Upper lobe of left lung (tissue), 6 donors: ENCODE measurements at regions not wholly inside any gene's neighbourhood (a gene's known extent, or its start where the extent isn't known, plus 50 kb on each side); places are given as distances from the start of the nearest gene placed in this dataset.

Experiments used
- ATAC-seq, 2 donors: fragments of 200-7000 bp; cut with Tn5 transposase; one replicate each; pipeline ENCODE4 v1.9.1; 2022; ENCODE audit warnings: mild to moderate bottlenecking in 2 of 2, moderate library complexity in 2 of 2; ENCODE audit not compliant: low FRiP score in 2 of 2
- DNase-seq, 2 donors: peaks; one replicate each; pipeline ENCODE4 v3.0.0-alpha.2; 2019 to 2020
- H3K27ac ChIP-seq, 4 donors: fragments of 200-600 bp; sonication (generic); one replicate each; pipeline ENCODE4 v1.5.1; 2016 to 2019
- H3K27me3 ChIP-seq, 4 donors: fragments of 200-600 bp; sonication (generic); one replicate each; pipeline ENCODE4 v1.5.1; 2017 to 2019
- H3K36me3 ChIP-seq, 4 donors: fragments of 200-600 bp; sonication (generic); one replicate each; pipeline ENCODE4 v1.5.1; 2016 to 2019
- H3K4me1 ChIP-seq, 4 donors: fragments of 200-600 bp; sonication (generic); one replicate each; pipeline ENCODE4 v1.5.1; 2018 to 2019
- H3K4me3 ChIP-seq, 4 donors: fragments of 200-600 bp; sonication (generic); one replicate each; pipeline ENCODE4 v1.5.1; 2017 to 2019; ENCODE audit warnings: mild to moderate bottlenecking in 2 of 4, moderate library complexity in 1 of 4
- H3K9me3 ChIP-seq, 4 donors: fragments of 200-600 bp; sonication (generic); one replicate each; pipeline ENCODE4 v1.5.1; 2018 to 2019
- CTCF ChIP-seq, 6 experiments: fragments of 450-650 bp in 4 of 6; fragments of 200-600 bp in 2 of 6; sonication (generic) in 2 of 6; IDR thresholded peaks; one replicate each; pipeline ENCODE4 v1.5.1; 2016 to 2019; ENCODE audit warnings: antibody characterized with exemption in 6 of 6
- EP300 ChIP-seq, 4 donors: sonication (generic); formaldehyde crosslinking; IDR thresholded peaks; one replicate each; pipeline ENCODE4 v1.5.1; 2017; ENCODE audit warnings: antibody characterized with exemption in 4 of 4, control low read depth in 2 of 4
- POLR2A ChIP-seq, 4 donors: fragments of 450-650 bp; IDR thresholded peaks; one replicate each; pipeline ENCODE4 v1.5.1; 2016 to 2017; ENCODE audit warnings: antibody characterized with exemption in 4 of 4, mild to moderate bottlenecking in 2 of 4
- POLR2AphosphoS5 ChIP-seq, 2 donors: sonication (generic); formaldehyde crosslinking; IDR thresholded peaks; one replicate each; pipeline ENCODE4 v1.5.1; 2017; ENCODE audit warnings: antibody characterized with exemption in 2 of 2
- WGBS, 2 donors: methylation state at CpG; one replicate each; pipeline ENCODE4 v1.1.5; 2017 to 2018; 5-methylcytosine and 5-hydroxymethylcytosine counted together
- donor health status: DM: no; HTN: no; CAD: no; lungs with moderate emphysema.
- donor health status: DM: no; HTN: yes; CAD: no; lungs with severe emphysema.

GRCh38 chr7:18312482-18312881 lies 183.1 kb upstream of the HDAC9 start:
- no peak for ATAC-seq

GRCh38 chr7:18313965-18314364 lies 181.6 kb upstream of the HDAC9 start:
- TF ChIP-seq CTCF (IDR thresholded peaks at IDR 0.05) (no peak), POLR2A (IDR thresholded peaks at IDR 0.05) (no peak), POLR2AphosphoS5 (IDR thresholded peaks at IDR 0.05) (no peak)
- no peaks in the 10 kb centered on the region for H3K36me3 ChIP-seq
- H3K4me1 ChIP-seq, result peaks cover 0 to 9% (median 0%) of the 10 kb centered on the region in 4 donors
- no peaks in the 10 kb centered on the region for H3K9me3 ChIP-seq
- ATAC-seq (no peak), DNase-seq (no peak)
- H3K27ac ChIP-seq, result no peak overlapping the region
- no peaks in the 10 kb centered on the region for H3K27me3 ChIP-seq
- no peak overlapping the region for H3K4me3 ChIP-seq

More at GRCh38 chr7:18312482-18312881, 183.1 kb upstream of the HDAC9 start:
- Histone ChIP-seq H3K4me1 (peaks cover 0 to 9% (median 2%) of the 10 kb centered on the region in 4 donors), H3K36me3 (no peaks in the 10 kb centered on the region), H3K27ac (no peak overlapping the region), H3K4me3 (no peak overlapping the region), H3K27me3 (no peaks in the 10 kb centered on the region), H3K9me3 (no peaks in the 10 kb centered on the region)
- TF ChIP-seq POLR2A (IDR thresholded peaks at IDR 0.05), result no peak
- TF ChIP-seq POLR2AphosphoS5 (IDR thresholded peaks at IDR 0.05), result no peak
- no peak for TF ChIP-seq CTCF (IDR thresholded peaks at IDR 0.05)
- TF ChIP-seq EP300 (IDR thresholded peaks at IDR 0.05), result no peak
- no peak for DNase-seq

- no peak for TF ChIP-seq EP300 (IDR thresholded peaks at IDR 0.05)
- no peak for TF ChIP-seq POLR2A (IDR thresholded peaks at IDR 0.05)
- no peak for TF ChIP-seq CTCF (IDR thresholded peaks at IDR 0.05)
- no peak for TF ChIP-seq POLR2AphosphoS5 (IDR thresholded peaks at IDR 0.05)
- Histone ChIP-seq H3K4me1 (peaks cover 0 to 5% (median under 1%) of the 10 kb centered on the region in 4 donors), H3K27ac (no peak overlapping the region), H3K4me3 (no peak overlapping the region), H3K9me3 (no peaks in the 10 kb centered on the region), H3K27me3 (no peaks in the 10 kb centered on the region), H3K36me3 (no peaks in the 10 kb centered on the region)
- ATAC-seq (no peak), DNase-seq (no peak)
- WGBS, 2 donors, result 84% methylated on average over 2 of the region's 2 CpGs
Measured at GRCh38 chr7:18315241-18315640, 180.3 kb upstream of the HDAC9 start.

GRCh38 chr7:18317941-18318340 lies 177.6 kb upstream of the HDAC9 start:
- Histone ChIP-seq H3K27ac (no peak overlapping the region), H3K9me3 (no peaks in the 10 kb centered on the region), H3K4me3 (no peak overlapping the region), H3K36me3 (no peaks in the 10 kb centered on the region), H3K27me3 (no peaks in the 10 kb centered on the region), H3K4me1 (peaks cover 0 to 6% (median 4%) of the 10 kb centered on the region in 4 donors)
- 86 to 98% methylated on average over 2 of the region's 2 CpGs for WGBS, 2 donors
- TF ChIP-seq EP300 (IDR thresholded peaks at IDR 0.05), result no peak
- TF ChIP-seq POLR2AphosphoS5 (IDR thresholded peaks at IDR 0.05), result no peak
- TF ChIP-seq POLR2A (IDR thresholded peaks at IDR 0.05), result no peak
- no peak for TF ChIP-seq CTCF (IDR thresholded peaks at IDR 0.05)
- DNase-seq, result no peak
- no peak for ATAC-seq

GRCh38 chr7:18320422-18320821 lies 175.1 kb upstream of the HDAC9 start:
- H3K27ac ChIP-seq, result no peak overlapping the region
- no peaks in the 10 kb centered on the region for H3K36me3 ChIP-seq
- DNase-seq (no peak), ATAC-seq (no peak)
- H3K4me1 ChIP-seq, result peaks cover 0 to 6% (median 3%) of the 10 kb centered on the region in 4 donors
- no peak overlapping the region for H3K4me3 ChIP-seq
- H3K9me3 ChIP-seq, result no peaks in the 10 kb centered on the region
- 60 to 83% methylated on average over 4 of the region's 4 CpGs for WGBS, 2 donors
- no peaks in the 10 kb centered on the region for H3K27me3 ChIP-seq
- TF ChIP-seq CTCF (IDR thresholded peaks at IDR 0.05) (no peak), POLR2A (IDR thresholded peaks at IDR 0.05) (no peak), POLR2AphosphoS5 (IDR thresholded peaks at IDR 0.05) (no peak), EP300 (IDR thresholded peaks at IDR 0.05) (no peak)
